ENCODE measurements at regions not wholly inside any gene's neighbourhood (a gene's known extent, or its start where the extent isn't known, plus 50 kb on each side); places are given as distances from the start of the nearest gene placed in this dataset.
"Not testable (repeated sequence)": the region's sequence is repeated elsewhere in the genome, so short reads cannot be mapped to it uniquely, and the experiment has no call there.

DNA sequence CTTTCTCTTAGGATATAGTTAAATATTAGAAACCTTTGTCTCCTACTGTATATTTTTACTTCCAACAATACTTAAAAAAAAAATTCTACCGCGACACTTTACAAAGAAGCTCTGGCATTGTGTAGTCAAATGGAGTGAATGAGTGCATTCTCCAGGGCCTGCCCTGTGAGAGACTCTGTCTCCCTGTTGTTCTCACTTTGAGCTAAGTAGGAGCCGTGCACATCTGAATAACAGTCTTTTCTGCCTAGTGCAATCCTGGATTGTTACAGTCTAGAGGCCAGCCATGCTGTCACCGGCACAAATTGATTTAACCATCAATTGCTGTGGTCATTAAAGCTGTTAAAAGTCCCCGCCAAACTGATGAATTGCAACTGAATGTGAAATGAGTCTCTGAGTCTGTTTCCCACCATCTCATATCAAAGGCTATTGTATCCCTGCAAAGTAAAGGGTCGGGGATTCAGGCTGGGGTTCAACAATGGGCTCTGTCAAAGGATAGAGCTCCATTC is 156.0 kb downstream of the RFPL4B start:
- FAIRE-seq (no peak), DNase-seq (ENCODE audit: insufficient read length, low spot score) (no peak)

DNA sequence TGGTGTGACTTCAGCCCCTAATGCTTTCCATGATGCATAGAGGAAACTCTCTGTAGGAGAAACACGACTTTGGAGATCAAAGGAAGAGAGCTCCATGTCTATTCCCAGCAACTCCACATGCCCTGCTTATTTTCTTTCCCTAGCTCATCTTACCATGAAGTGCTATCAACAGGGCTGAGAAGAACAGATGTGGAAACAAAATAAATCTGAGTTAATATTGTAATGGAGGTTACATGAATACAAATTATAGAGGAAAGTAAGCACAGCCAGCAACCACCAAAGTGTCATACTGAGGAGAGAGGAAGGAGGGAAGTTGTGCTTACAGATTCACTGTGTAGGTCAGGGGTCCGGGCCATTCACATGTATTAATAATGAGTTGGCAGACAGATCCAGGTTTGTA is 157.5 kb downstream of the RFPL4B start:
- FAIRE-seq (no peak), DNase-seq (ENCODE audit: insufficient read length, low spot score) (no peak)

DNA sequence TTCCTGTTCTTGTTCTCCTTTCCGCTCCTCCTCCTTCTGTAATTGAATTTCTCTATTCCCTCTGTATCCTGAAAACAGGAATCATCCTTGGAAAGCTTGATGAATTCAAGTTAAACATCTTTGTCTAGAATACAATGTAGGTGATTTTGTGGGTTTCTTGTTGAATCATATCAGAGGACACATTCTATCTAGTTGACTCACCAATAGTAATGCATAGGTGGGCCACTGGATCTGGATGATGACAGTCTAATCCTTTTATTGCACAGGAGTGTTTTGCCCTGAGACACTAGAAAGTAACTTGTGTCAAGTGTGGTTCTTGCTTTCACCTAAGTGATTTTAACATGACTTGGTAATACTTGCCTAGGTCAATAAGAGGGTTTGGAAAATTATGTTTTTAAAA is 164.3 kb downstream of the RFPL4B start:
- DNase-seq (ENCODE audit: insufficient read length, low spot score), result no peak
- no peak for FAIRE-seq

DNA sequence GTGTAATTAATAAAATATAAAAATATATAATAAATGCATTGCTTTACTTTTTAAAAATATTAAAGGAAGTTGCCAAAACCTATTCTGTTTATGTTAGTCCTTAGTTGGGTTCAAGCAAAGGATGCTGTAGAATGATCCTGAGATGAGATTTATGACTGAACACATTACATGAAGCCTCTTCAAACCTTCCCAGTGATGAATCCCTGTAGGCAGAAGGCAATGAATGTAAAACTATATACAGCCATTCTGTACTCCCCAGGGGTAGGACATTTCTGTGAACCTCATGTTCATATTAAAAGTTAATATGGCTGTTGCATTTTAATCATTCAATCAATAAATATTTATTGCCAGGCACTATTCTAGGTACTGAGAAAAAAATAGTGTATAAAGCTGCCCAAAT is 166.0 kb downstream of the RFPL4B start:
- DNase-seq (ENCODE audit: insufficient read length, low spot score) (no peak), FAIRE-seq (no peak)

DNA sequence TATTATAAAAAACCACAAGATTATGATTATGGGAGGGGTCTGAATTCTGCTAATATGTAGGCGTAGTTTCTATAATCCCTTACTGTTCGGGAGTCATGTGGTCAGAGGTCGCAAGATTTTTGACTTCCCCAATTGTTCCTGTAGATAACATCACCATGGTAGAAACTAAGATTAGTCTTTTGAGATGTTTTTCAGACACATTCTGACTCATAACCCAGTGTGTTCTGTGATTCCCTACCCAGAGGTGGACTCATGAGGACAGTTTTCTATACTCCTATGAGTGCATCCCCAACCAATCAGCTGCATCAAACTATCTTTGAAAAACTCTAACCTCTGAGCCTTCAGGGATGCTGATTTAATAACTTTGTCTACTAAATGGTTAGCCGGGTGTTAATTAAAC is 175.5 kb downstream of the RFPL4B start:
- DNase-seq (ENCODE audit: insufficient read length, low spot score) (no peak), FAIRE-seq (no peak)

DNA sequence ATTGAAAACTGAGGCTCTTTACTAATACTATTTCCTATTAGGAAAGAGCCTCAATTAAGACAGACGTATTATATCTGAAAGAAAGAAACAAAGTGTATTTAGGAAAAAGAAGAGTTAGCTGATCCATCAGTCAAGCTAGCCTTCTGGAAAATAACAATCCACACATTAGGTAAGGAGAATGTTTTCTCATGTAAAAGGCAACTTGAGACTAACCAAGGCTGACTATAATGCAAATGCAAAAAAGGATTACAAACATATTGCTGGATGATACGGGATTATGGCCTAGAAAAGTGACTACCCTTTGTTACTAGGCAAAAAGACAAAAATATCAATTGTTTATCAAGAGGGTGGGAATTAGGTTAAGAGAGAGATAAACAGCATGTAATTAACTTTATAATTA is 176.9 kb downstream of the RFPL4B start:
- DNase-seq (ENCODE audit: insufficient read length, low spot score) (no peak), FAIRE-seq (no peak)

DNA sequence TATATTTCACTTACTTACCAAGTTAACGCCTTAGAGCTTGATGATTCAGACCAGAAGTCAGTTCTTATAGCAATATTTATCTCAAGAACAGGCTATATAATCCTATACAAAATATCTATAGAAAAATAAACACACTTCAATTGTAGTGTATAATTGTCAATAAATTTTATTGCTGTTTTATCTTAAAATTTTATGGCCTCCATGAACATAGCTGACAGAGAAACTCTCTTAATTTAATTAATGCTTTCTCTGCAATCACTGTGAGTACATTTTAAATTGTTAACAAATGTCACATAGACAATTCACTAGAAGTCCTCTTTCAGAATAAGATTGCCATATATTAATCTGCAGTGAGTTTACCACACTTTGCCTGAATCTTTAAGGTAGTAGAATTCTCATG is 178.6 kb downstream of the RFPL4B start:
- no peak for FAIRE-seq
- no peak for DNase-seq (ENCODE audit: insufficient read length, low spot score)

DNA sequence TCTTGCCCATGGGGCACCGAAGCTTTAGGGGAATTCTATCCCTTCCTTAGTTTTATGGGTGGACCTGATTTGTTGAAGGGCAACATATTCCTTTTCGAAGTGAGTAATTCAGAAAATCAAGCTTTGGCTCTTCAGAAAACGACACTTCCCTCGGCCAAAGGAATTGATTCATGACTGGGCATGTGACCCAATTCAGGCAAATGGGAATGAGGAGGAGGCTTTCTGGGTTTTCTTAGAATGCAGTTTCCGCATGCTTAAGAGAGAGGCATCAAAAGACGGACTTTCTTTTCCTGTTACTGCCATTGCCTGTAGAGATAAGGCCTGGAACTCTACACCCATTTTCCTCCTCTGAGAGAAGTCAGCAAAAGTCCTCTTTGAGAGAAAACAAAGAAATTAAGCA is 179.5 kb downstream of the RFPL4B start:
- FAIRE-seq (no peak), DNase-seq (ENCODE audit: insufficient read length, low spot score) (no peak)

DNA sequence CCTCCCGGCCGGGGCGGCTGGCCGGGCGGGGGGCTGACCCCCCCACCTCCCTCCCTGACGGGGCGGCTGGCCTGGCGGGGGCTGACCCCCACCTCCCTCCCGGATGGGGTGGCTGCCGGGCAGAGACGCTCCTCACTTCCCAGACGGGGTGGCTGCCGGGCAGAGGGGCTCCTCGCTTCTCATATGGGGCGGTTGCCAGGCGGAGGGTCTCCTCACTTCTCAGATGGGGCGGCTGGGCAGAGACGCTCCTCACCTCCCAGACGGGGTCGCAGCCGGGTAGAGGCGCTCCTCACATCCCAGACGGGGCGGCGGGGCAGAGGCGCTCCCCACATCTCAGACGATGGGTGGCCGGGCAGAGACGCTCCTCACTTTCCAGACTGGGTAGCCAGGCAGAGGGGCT is 181.2 kb downstream of the RFPL4B start:
- DNase-seq (ENCODE audit: insufficient read length, low spot score); FAIRE-seq: not testable (repeated sequence)

DNA sequence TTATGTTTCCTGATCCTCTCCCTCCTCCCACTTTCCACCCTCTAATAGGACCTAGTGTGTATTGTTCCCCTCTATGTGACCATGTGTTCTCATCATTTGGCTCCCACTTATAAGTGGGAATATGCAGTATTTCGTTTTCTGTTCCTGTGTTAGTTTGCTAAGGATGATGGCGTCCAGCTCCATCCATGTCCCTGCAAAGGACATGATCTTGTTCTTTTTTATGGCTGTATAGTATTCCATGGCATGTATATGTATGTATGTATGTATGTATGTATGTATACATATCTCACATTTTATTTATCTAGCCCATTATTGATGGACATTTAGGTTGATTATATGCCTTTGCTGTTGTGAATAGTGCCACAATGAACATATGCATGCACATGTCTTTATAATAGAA is 188.7 kb downstream of the RFPL4B start:
- no peak for DNase-seq (ENCODE audit: insufficient read length, low spot score)
- FAIRE-seq, result no peak

DNA sequence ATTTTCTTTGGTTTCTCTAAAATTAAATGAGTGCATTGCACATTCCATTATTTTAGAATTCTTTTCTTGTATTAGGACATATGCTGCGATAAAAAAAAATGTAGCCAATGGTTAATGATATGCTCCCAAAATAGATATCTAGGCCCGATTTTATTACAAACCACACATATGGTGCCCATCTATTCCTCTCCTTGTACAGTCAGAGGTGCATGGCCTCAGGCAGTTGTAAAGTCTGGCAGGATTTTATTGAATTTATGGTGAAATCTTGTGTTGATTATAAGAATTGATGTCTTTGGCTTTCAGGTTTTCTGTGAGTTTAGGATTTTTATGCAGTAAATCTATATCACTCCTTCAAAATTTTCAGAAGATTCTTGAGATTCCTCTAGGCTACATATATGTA is 192.2 kb downstream of the RFPL4B start:
- DNase-seq (ENCODE audit: insufficient read length, low spot score), result no peak
- no peak for FAIRE-seq

DNA sequence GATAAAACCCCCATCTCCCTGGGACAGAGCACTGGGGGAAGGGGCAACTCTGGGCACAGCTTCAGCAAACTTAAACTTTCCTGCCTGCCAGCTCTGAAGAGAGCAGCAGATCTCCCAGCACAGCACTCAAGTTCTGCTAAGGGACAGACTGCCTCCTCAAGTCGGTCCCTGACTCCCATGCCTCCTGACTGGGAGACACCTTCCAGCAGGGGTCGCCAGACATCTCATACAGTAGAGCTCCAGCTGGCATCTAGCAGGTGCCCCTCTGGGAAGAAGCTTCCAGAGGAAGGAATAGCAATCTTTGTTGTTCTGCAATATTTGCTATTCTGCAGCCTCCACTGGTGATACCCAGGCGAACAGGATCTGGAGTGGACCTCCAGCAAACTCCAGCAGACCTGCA is 194.7 kb downstream of the RFPL4B start:
- DNase-seq (ENCODE audit: insufficient read length, low spot score); FAIRE-seq: not testable (repeated sequence)

DNA sequence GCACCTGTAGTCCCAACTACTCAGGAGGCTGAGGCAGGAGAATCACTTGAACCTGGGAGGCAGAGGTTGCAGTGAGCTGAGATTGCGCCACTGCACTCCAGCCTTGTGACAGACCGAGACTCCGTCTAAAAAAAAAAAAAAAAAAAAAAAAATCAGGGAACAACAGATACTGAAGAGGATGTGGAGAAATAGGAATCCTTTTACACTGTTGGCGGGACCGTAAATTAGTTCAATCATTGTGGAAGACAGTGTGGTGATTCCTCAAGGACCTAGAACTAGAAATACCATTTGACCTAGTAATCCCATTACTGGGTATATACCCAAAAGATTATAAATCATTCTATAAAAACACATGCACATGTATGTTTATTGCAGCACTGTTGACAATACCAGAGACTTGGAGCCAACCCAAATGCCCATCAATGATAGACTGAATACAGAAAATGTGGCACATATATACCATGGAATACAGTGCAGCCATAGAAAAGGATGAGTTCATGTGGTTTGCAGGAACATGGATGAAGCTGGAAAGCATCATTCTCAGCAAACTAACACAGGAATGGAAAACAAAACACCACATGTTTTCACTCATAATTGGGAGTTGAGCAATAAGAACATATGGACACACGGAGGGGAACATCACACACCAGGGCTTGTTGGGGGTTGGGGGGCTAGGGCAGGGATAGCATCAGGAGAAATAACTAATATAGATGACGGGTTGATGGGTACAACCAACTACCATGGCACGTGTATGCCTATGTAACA is 200.4 kb downstream of the RFPL4B start:
- FAIRE-seq; DNase-seq (ENCODE audit: insufficient read length, low spot score): not testable (repeated sequence)

DNA sequence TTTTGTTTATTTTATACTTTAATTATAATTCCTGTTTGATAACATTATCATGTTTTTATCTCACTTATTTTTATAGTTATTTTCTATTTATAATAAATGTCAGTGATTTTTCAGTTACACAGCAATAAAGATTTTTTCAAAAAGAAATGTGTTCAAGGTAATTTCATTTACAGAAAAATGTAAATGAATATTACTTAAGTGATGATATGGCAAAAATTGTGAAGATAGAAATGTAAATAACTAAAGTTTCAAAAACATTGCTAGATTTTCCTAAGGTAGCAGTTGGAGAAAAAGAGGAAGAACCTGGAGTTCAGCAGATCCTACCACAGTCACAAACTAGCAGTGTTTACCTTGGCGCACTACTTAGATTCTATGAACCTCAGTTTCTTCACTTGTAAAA is 202.6 kb downstream of the RFPL4B start:
- DNase-seq (ENCODE audit: insufficient read length, low spot score), result no peak
- FAIRE-seq, result no peak

DNA sequence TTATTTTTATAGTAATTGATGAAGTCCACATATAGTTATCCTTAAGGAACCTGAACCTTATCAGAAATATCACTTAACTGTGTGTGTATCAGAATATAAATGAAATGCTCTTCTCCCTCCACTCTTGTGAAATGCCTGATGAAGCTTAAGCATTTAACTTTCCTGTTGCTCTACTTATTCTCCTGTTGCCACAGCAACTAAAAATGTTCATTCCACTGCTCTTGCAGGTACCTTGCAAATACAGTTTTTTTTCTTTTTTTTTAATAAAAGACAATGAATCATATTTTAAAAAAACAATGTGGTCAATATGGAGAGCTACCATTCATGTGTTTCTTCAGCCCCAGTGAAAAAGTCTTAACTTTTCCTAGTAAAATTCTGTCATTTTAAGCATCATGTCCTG is 210.3 kb downstream of the RFPL4B start:
- FAIRE-seq (no peak), DNase-seq (ENCODE audit: insufficient read length, low spot score) (no peak)

DNA sequence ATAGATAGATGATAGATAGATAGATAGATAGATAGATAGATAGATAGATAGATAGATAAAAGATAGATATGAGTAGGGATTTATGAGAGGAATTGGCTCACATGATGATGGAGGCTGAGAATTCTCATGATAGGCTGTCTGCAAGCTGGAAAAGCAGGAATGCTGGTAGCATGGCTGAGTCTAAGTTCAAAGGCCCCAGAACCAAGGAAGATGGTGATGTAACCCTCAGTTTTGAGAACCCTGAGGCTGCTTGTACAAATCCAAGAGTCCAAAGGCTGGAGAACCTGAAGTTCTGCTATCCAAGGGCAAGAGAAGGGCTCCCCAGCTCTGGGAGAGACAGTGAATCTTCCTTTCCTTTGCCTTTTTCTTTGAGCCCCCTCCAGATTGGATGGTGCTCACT is 210.8 kb downstream of the RFPL4B start:
- FAIRE-seq (no peak), DNase-seq (ENCODE audit: insufficient read length, low spot score) (no peak)

DNA sequence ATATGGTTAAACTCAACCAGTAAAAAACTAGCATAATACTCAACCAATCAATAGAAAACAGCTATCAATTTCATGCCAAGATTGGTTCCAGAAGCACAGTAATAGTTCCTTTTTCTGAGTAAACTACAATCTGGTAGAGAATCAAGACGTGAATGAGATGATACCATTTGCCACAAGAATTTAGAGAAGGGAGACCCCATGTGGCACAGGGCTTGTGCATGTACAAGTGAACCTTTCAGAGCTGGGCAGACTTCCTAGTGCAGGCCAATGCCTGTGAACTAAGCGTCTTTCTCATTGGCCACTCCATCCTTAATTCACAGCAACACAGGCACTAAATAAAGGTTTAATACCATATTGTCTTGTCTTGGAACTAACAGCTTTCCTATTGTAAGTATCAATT is 213.5 kb downstream of the RFPL4B start:
- DNase-seq (ENCODE audit: insufficient read length, low spot score), result no peak
- FAIRE-seq, result no peak

DNA sequence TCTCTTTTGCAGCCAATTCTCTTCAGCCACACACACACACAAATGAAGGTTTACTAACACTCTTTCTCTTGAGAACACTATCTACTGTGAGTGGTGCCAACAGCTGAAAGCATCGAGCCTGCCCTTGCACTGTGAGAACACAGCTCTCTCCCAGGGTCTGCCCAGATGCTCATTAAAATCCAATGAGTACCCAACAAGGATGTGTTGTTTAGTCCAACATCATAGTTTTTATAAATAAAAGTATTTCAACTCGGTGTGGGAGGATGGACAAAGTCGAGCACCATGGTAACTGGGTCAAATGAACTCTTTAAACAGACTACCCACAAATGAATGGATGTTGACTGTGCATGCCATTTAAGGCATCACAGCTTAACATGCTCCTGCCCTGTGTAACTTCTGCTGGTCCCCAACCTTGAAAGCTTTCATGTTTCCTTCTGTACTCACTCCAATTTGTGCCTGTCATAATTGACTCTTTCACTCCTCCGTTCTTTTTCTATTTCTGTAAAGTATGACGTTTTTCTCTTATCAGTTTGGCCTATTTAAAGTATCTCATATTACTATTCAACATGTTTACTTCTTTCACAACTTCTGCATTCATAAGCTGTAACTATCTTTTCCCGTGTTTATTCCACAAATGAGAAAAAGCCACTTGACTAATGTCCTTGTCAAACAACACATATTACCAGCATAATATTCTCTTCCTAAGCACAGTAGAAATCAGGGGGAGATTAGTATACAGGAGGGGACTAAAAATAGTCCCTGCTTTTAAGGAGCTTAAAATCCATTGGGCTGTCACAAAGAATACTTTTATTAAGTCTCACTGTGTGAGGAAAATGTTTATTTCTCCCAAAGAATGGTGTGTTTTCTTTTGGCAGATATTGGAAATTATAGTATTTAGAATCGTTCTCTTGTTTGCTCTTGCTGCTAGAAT is 215.4 kb downstream of the RFPL4B start:
- FAIRE-seq, result no peak
- DNase-seq (ENCODE audit: insufficient read length, low spot score), result no peak

DNA sequence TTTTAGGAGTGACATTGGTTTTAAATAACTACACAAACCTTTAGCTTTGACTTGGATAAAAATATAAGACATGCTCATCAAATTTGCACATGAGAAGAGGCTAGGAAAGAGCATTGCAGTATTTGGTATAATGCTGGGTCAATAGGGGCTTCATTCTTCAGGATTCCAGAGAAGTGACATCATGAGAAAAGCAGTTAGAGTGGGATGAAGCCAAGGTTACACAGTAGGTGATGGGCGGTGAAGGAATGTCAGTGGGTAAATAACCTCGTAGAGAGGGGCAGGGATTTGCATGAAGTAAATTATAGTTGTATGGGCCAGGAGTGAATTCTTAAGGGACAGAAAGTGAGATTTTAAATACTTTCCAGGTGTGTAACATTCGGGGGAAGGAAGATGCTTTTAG is 216.2 kb downstream of the RFPL4B start:
- FAIRE-seq, result no peak
- DNase-seq (ENCODE audit: insufficient read length, low spot score), result no peak

DNA sequence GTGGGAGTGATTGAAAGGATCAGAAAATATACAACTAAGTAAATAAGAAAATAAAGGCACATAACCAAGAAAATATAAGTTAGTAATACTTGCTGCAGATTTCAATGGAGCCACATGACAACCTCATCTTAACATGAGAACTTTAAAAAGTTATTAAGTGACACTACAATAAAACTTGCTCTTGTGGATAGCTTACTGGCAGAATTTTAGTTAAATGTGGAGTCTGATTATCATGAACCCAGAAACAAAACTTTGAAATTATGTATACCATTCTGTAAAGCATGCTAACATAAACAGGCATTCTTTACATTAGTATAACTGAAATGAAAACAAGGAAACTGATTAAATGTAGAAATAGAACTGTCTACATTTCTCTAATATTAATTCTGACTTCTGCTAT is 220.9 kb downstream of the RFPL4B start:
- no peak for FAIRE-seq
- DNase-seq (ENCODE audit: insufficient read length, low spot score), result no peak

DNA sequence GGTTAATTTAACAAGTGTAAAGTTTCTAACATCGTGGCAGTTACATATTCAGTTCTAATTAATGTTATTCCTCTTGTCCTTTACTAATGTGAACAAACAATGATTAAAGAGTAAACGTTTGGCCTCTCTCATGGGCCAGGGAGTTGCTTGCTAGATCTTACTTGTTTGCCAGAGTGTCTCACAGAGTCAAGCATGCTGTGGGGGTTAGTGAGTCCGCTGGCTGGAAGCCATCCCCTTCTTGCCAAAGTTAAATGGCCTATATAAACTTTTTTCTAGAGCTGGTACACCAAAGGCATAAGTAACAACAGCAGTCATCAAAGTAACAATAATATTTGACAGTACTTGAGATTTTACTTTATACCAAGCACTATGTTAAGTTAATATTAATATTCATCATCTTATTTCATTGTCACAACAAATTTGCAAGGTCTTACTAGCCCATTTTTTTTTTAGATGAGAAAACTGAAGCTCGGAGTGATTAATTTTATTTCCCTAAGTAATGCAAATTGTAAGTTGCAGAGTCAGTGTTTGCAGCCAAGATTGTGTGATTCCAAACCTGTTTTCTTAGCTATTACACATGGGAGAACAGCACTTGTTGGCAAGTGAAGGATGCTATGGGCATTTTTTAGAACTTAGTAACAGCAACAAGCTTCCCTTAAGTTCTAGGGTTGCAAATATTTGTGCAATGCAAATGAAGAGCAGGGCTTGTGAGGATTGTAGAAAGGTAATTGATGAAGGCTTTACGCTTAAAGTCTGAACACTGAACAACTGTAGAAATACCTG is 224.5 kb downstream of the RFPL4B start:
- DNase-seq (ENCODE audit: insufficient read length, low spot score) (no peak), FAIRE-seq (no peak)

Data from GM19239 (cell line).